ENCODE measurements at regions not wholly inside any gene's neighbourhood (a gene's known extent, or its start where the extent isn't known, plus 50 kb on each side); places are given as distances from the start of the nearest gene placed in this dataset.

DNA sequence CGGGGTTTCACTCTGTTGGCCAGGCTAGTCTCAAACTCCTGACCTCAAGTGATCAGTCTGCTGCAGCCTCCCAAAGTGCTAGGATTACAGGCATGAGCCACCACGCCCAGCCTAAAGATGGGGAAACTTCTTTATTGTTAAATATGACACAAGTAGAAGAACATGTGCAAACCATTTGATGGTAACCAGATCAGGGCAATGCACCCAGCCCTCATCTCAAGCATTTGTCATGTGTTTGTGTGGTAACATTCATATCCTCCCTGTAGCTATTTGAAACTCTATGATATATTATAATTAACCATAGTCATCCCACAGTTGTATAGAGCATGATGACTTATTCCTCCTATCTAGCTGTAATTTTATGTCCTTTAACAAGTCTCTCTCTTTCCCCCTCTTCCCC, 119.5 kb upstream of the TMPRSS2 start:
- Mint-ChIP-seq H3K9me3 (peaks cover 29% of the 10 kb centered on the region), H3K4me1 (no peaks in the 10 kb centered on the region), H3K4me3 (no peak overlapping the region), H3K27ac (no peak overlapping the region), H3K27me3 (ENCODE audit: insufficient read depth) (peaks cover 2% of the 10 kb centered on the region), H3K36me3 (ENCODE audit: low read depth) (peaks cover 2% of the 10 kb centered on the region)
- peaks cover 10% of the 10 kb centered on the region for H3K9me3 ChIP-seq (ENCODE audit: control insufficient read depth, low read length)
- H3K27ac ChIP-seq (ENCODE audit: low read depth, low read length), result no peak overlapping the region
- H3K4me1 ChIP-seq (ENCODE audit: control insufficient read depth, insufficient read depth, low read length), result no peaks in the 10 kb centered on the region
- 90 to 100% methylated on average over 1 to 2 of the region's 2 CpGs for WGBS, 2 experiments (ENCODE audit: insufficient coverage in 1 of 2, insufficient read length in 1 of 2)
- H3K27me3 ChIP-seq (ENCODE audit: control insufficient read depth, insufficient read depth, low read length, poor library complexity, severe bottlenecking), result no peaks in the 10 kb centered on the region
- H3K9ac ChIP-seq (ENCODE audit: extremely low read depth, low read length, poor library complexity, severe bottlenecking), result no peak overlapping the region
- TF ChIP-seq, protein P1, sequence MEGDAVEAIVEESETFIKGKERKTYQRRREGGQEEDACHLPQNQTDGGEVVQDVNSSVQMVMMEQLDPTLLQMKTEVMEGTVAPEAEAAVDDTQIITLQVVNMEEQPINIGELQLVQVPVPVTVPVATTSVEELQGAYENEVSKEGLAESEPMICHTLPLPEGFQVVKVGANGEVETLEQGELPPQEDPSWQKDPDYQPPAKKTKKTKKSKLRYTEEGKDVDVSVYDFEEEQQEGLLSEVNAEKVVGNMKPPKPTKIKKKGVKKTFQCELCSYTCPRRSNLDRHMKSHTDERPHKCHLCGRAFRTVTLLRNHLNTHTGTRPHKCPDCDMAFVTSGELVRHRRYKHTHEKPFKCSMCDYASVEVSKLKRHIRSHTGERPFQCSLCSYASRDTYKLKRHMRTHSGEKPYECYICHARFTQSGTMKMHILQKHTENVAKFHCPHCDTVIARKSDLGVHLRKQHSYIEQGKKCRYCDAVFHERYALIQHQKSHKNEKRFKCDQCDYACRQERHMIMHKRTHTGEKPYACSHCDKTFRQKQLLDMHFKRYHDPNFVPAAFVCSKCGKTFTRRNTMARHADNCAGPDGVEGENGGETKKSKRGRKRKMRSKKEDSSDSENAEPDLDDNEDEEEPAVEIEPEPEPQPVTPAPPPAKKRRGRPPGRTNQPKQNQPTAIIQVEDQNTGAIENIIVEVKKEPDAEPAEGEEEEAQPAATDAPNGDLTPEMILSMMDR (conservative IDR thresholded peaks at IDR 0.05), result no peak
- DNase-seq, result no peak
- H3K4me3 ChIP-seq (ENCODE audit: low read length), result no peak overlapping the region
- H3K36me3 ChIP-seq (ENCODE audit: control insufficient read depth, insufficient read depth, low read length), result no peaks in the 10 kb centered on the region

DNA sequence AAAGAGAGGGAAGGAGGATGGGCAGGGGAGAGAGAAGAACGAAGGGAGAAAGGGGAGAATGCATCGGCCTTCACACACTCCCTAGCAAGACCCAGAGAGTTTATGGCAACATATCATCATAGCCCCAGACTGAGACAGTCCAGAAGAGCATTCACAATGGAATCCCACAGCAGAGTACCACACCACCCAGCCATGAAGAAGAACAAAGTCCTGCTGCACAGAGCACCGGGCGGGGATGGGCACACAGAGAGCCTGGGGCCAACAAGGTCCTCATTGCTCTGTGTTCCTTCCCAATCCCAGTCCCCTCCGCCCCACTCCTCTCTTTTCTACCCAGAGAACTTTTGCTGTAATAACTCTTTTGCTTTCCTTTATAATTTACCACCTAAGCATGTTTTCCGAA, 118.1 kb upstream of the TMPRSS2 start:
- no peak for DNase-seq
- Histone ChIP-seq H3K36me3 (ENCODE audit: control insufficient read depth, insufficient read depth, low read length) (no peaks in the 10 kb centered on the region), H3K27ac (ENCODE audit: low read depth, low read length) (no peak overlapping the region), H3K27me3 (ENCODE audit: control insufficient read depth, insufficient read depth, low read length, poor library complexity, severe bottlenecking) (no peaks in the 10 kb centered on the region), H3K4me3 (ENCODE audit: low read length) (no peak overlapping the region), H3K9me3 (ENCODE audit: control insufficient read depth, low read length) (peaks cover 10% of the 10 kb centered on the region), H3K9ac (ENCODE audit: extremely low read depth, low read length, poor library complexity, severe bottlenecking) (no peak overlapping the region), H3K4me1 (ENCODE audit: control insufficient read depth, insufficient read depth, low read length) (no peaks in the 10 kb centered on the region)
- peaks cover 29% of the 10 kb centered on the region for H3K9me3 Mint-ChIP-seq
- H3K4me3 Mint-ChIP-seq, result no peak overlapping the region
- 67 to 84% methylated on average over 4 to 5 of the region's 6 CpGs for WGBS, 2 experiments (ENCODE audit: insufficient coverage in 1 of 2, insufficient read length in 1 of 2)
- peaks cover 2% of the 10 kb centered on the region for H3K36me3 Mint-ChIP-seq (ENCODE audit: low read depth)
- H3K27ac Mint-ChIP-seq, result no peak overlapping the region
- TF ChIP-seq, protein P1 (conservative IDR thresholded peaks at IDR 0.05), result no peak
- no peaks in the 10 kb centered on the region for H3K27me3 Mint-ChIP-seq (ENCODE audit: insufficient read depth)
- no peaks in the 10 kb centered on the region for H3K4me1 Mint-ChIP-seq

- H3K27ac Mint-ChIP-seq, result no peak overlapping the region
- Histone ChIP-seq H3K27ac (ENCODE audit: low read depth, low read length) (no peak overlapping the region), H3K4me3 (ENCODE audit: low read length) (no peak overlapping the region), H3K9me3 (ENCODE audit: control insufficient read depth, low read length) (peaks cover 10% of the 10 kb centered on the region), H3K36me3 (ENCODE audit: control insufficient read depth, insufficient read depth, low read length) (no peaks in the 10 kb centered on the region), H3K4me1 (ENCODE audit: control insufficient read depth, insufficient read depth, low read length) (no peaks in the 10 kb centered on the region), H3K27me3 (ENCODE audit: control insufficient read depth, insufficient read depth, low read length, poor library complexity, severe bottlenecking) (no peaks in the 10 kb centered on the region), H3K9ac (ENCODE audit: extremely low read depth, low read length, poor library complexity, severe bottlenecking) (no peak overlapping the region)
- TF ChIP-seq, protein P1 (conservative IDR thresholded peaks at IDR 0.05), result no peak
- H3K36me3 Mint-ChIP-seq (ENCODE audit: low read depth), result peaks cover 2% of the 10 kb centered on the region
- no peak overlapping the region for H3K4me3 Mint-ChIP-seq
- no peaks in the 10 kb centered on the region for H3K27me3 Mint-ChIP-seq (ENCODE audit: insufficient read depth)
- peaks cover 26% of the 10 kb centered on the region for H3K9me3 Mint-ChIP-seq
- DNase-seq, result no peak
- H3K4me1 Mint-ChIP-seq, result no peaks in the 10 kb centered on the region
- WGBS, 2 experiments (ENCODE audit: insufficient coverage in 1 of 2, insufficient read length in 1 of 2), result 78 to 86% methylated on average over 2 to 4 of the region's 4 CpGs
These were observed 117.5 kb upstream of the TMPRSS2 start for GRCh38 chr21:41625428-41625827.
